Sigmoid colon (tissue), 6 donors: ENCODE measurements at regions not wholly inside any gene's neighbourhood (a gene's known extent, or its start where the extent isn't known, plus 50 kb on each side); places are given as distances from the start of the nearest gene placed in this dataset.

Experiments
- DNase-seq: peaks from one replicate; pipeline ENCODE4 v3.0.0-alpha.2; 2019
- H3K27ac ChIP-seq, 4 donors: fragments of 200-600 bp; sonication (generic); one replicate each; pipeline ENCODE4 v1.5.1; 2016 to 2019; ENCODE audit warnings: mild to moderate bottlenecking in 1 of 4
- H3K27me3 ChIP-seq, 3 donors: fragments of 200-600 bp; sonication (generic); one replicate each; pipeline ENCODE4 v1.5.1; 2019; ENCODE audit warnings: mild to moderate bottlenecking in 1 of 3
- H3K36me3 ChIP-seq, 4 donors: fragments of 200-600 bp; sonication (generic); one replicate each; pipeline ENCODE4 v1.5.1; 2016 to 2019
- H3K4me1 ChIP-seq, 4 donors: fragments of 200-600 bp; sonication (generic); one replicate each; pipeline ENCODE4 v1.5.1; 2017 to 2019
- H3K4me3 ChIP-seq, 4 donors: fragments of 200-600 bp; sonication (generic); one replicate each; pipeline ENCODE4 v1.5.1; 2017 to 2019; ENCODE audit warnings: mild to moderate bottlenecking in 2 of 4, moderate library complexity in 1 of 4
- H3K9me3 ChIP-seq, 4 donors: fragments of 200-600 bp in 3 of 4; sonication (generic) in 3 of 4; one replicate each; pipeline versions ENCODE4 v1.5.1 to v1.6.1; 2013 to 2019
- CTCF ChIP-seq, 4 experiments: fragments of 450-650 bp in 3 of 4; fragments of 200-600 bp in 1 of 4; IDR thresholded peaks; one replicate each; pipeline ENCODE4 v1.5.1; 2016 to 2019; ENCODE audit warnings: antibody characterized with exemption in 4 of 4, mild to moderate bottlenecking in 3 of 4, moderate library complexity in 2 of 4
- EP300 ChIP-seq, 4 donors: sonication (generic); formaldehyde crosslinking; IDR thresholded peaks; one replicate each; pipeline ENCODE4 v1.6.1; 2017; ENCODE audit warnings: antibody characterized with exemption in 4 of 4
- POLR2A ChIP-seq, 2 donors: fragments of 450-650 bp; IDR thresholded peaks; one replicate each; pipeline ENCODE4 v1.6.1; 2016; ENCODE audit warnings: antibody characterized with exemption in 2 of 2, mild to moderate bottlenecking in 2 of 2, moderate library complexity in 2 of 2
- POLR2AphosphoS5 ChIP-seq, 4 donors: sonication (generic); formaldehyde crosslinking; IDR thresholded peaks; one replicate each; pipeline ENCODE4 v1.6.1; 2017; ENCODE audit warnings: antibody characterized with exemption in 4 of 4
- WGBS, 2 donors: extraction: QIAGEN DNeasy Blood & Tissue Kit; methylation state at CpG; one replicate each; pipeline ENCODE4 v1.1.7; 2013; 5-methylcytosine and 5-hydroxymethylcytosine counted together
- intact Hi-C: fragments of 100-400 bp; cut with DNase I; formaldehyde crosslinking; loops from one replicate; pipeline ENCODE4 v1.15.1; 2023
- donor health status: healthy with polysubstance abuse.
- donor health status: healthy.

- WGBS, 2 donors = 21 to 41% methylated on average over 1 of the region's 1 CpG
Observed at GRCh38 chr14:87600240-87600639, 392.7 kb downstream of the GALC start.

GRCh38 chr14:87581298-87581697 is 411.7 kb downstream of the GALC start:
- WGBS, 2 donors = 64 to 76% methylated on average over 2 of the region's 2 CpGs
- Histone ChIP-seq H3K9me3 (no peaks in the 10 kb centered on the region), H3K36me3 (no peaks in the 10 kb centered on the region), H3K4me1 (no peaks in the 10 kb centered on the region), H3K27me3 (no peaks in the 10 kb centered on the region), H3K27ac (no peak overlapping the region), H3K4me3 (no peak overlapping the region)
- TF ChIP-seq POLR2AphosphoS5 (IDR thresholded peaks at IDR 0.05) (no peak), POLR2A (IDR thresholded peaks at IDR 0.05) (no peak), EP300 (IDR thresholded peaks at IDR 0.05) (no peak), CTCF (IDR thresholded peaks at IDR 0.05) (no peak)
- intact Hi-C loops = no loop called here
- no peak for DNase-seq

More at GRCh38 chr14:87600240-87600639, 392.7 kb downstream of the GALC start:
- Histone ChIP-seq H3K27me3 (no peaks in the 10 kb centered on the region), H3K27ac (no peak overlapping the region), H3K36me3 (no peaks in the 10 kb centered on the region), H3K4me1 (peaks cover 0 to 37% (median 25%) of the 10 kb centered on the region in 4 donors), H3K9me3 (peaks cover 0 to 2% (median 0%) of the 10 kb centered on the region in 4 donors), H3K4me3 (no peak overlapping the region)
- DNase-seq = no peak
- no peak for TF ChIP-seq EP300 (IDR thresholded peaks at IDR 0.05)
- TF ChIP-seq POLR2AphosphoS5 (IDR thresholded peaks at IDR 0.05) = no peak
- TF ChIP-seq POLR2A (IDR thresholded peaks at IDR 0.05) = no peak
- no peak for TF ChIP-seq CTCF (IDR thresholded peaks at IDR 0.05)
- intact Hi-C loops = no loop called here

- 38 to 52% methylated on average over 2 of the region's 2 CpGs for WGBS, 2 donors
- peaks cover 0 to 5% (median 0%) of the 10 kb centered on the region in 4 donors for H3K4me1 ChIP-seq
- H3K4me3 ChIP-seq = no peak overlapping the region
- H3K9me3 ChIP-seq = peaks cover 0 to 5% (median 0%) of the 10 kb centered on the region in 4 donors
- intact Hi-C loops = no loop called here
- no peaks in the 10 kb centered on the region for H3K27me3 ChIP-seq
- no peak for DNase-seq
- TF ChIP-seq POLR2A (IDR thresholded peaks at IDR 0.05) (no peak), POLR2AphosphoS5 (IDR thresholded peaks at IDR 0.05) (no peak), EP300 (IDR thresholded peaks at IDR 0.05) (no peak), CTCF (IDR thresholded peaks at IDR 0.05) (no peak)
- no peak overlapping the region for H3K27ac ChIP-seq
- H3K36me3 ChIP-seq = no peaks in the 10 kb centered on the region
Observed at GRCh38 chr14:87579036-87579435, 413.9 kb downstream of the GALC start.

- 84% methylated on average over 6 of the region's 6 CpGs for WGBS, 2 donors
- H3K9me3 ChIP-seq = peaks cover 0 to 5% (median 0%) of the 10 kb centered on the region in 4 donors
- H3K27ac ChIP-seq = no peak overlapping the region
- no peaks in the 10 kb centered on the region for H3K36me3 ChIP-seq
- no peak for TF ChIP-seq EP300 (IDR thresholded peaks at IDR 0.05)
- no peak for TF ChIP-seq POLR2A (IDR thresholded peaks at IDR 0.05)
- TF ChIP-seq POLR2AphosphoS5 (IDR thresholded peaks at IDR 0.05) = no peak
- no peak for TF ChIP-seq CTCF (IDR thresholded peaks at IDR 0.05)
- H3K4me1 ChIP-seq = peaks cover 0 to 10% (median 0%) of the 10 kb centered on the region in 4 donors
- DNase-seq = no peak
- no peaks in the 10 kb centered on the region for H3K27me3 ChIP-seq
- intact Hi-C loops = no loop called here
- no peak overlapping the region for H3K4me3 ChIP-seq
Observed at GRCh38 chr14:87575378-87575777, 417.6 kb downstream of the GALC start.

- Histone ChIP-seq H3K4me1 (peaks cover 0 to 11% (median under 1%) of the 10 kb centered on the region in 4 donors), H3K27me3 (no peaks in the 10 kb centered on the region), H3K27ac (no peak overlapping the region), H3K9me3 (peaks cover 0 to 5% (median 0%) of the 10 kb centered on the region in 4 donors), H3K36me3 (no peaks in the 10 kb centered on the region), H3K4me3 (no peak overlapping the region)
- intact Hi-C loops = no loop called here
- TF ChIP-seq POLR2AphosphoS5 (IDR thresholded peaks at IDR 0.05) (no peak), POLR2A (IDR thresholded peaks at IDR 0.05) (no peak), CTCF (IDR thresholded peaks at IDR 0.05) (no peak), EP300 (IDR thresholded peaks at IDR 0.05) (no peak)
- no peak for DNase-seq
- 69 to 71% methylated on average over 2 of the region's 2 CpGs for WGBS, 2 donors
Observed at GRCh38 chr14:87573591-87573990, 419.4 kb downstream of the GALC start.
